ENCODE measurements at regions not wholly inside any gene's neighbourhood (a gene's known extent, or its start where the extent isn't known, plus 50 kb on each side); places are given as distances from the start of the nearest gene placed in this dataset.

DNA sequence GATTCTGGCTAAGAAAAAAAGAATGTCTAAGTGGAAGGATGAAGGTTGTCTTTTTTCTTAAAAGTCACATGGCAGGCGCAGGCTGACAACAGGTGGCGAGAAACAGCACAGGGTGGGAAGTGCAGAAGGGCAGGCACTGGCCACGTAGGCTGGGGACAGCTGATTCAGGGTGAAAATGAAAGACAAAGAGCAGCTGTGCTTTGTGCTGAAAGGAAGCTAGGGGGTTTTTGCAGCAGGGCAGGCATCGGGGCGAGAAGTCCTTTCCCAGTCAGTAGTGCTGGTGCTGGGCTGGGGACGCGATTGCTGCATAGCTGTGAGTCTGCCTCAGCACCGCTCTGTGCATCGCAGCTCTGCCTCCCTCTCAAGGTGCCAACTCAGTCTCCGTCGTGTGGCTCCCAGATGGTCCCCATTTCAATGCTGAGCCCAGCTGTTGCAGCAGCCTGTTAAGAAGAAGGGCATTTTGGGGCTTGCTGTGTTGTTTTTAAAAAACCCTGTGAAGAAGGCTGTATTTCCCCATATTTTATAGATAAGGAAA lies 183.1 kb upstream of the CCL2 start:
- TF ChIP-seq ZNF274 (IDR thresholded peaks at IDR 0.05; ENCODE audit: low read depth, low read length) (no peak), YY1 (IDR thresholded peaks at IDR 0.05; ENCODE audit: insufficient read depth, insufficient read length) (no peak)
